SJSA1 (cell line): ENCODE measurements at regions not wholly inside any gene's neighbourhood (a gene's known extent, or its start where the extent isn't known, plus 50 kb on each side); places are given as distances from the start of the nearest gene placed in this dataset.

Experiments used
- DNase-seq, 2 experiments: peaks; one replicate each; pipeline ENCODE4 v3.0.0-alpha.2; 2015 to 2020; ENCODE audit warnings: low spot score in 2 of 2, low read depth in 1 of 2
- H3K27ac ChIP-seq: fragments of 250-450 bp; sonication (Bioruptor Pico); 2 replicates; pipeline ENCODE4 v1.5.1; 2020; ENCODE audit warnings: mild to moderate bottlenecking, moderate library complexity
- H3K27me3 ChIP-seq: fragments of 250-450 bp; sonication (Bioruptor Pico); replicated peaks from 2 replicates; pipeline ENCODE4 v1.5.1; 2020; ENCODE audit warnings: mild to moderate bottlenecking, moderate library complexity
- H3K36me3 ChIP-seq: fragments of 250-450 bp; sonication (Bioruptor Pico); 2 replicates; pipeline ENCODE4 v1.5.1; 2020; ENCODE audit warnings: mild to moderate bottlenecking
- H3K4me1 ChIP-seq: fragments of 250-450 bp; sonication (Bioruptor Pico); replicated peaks from 2 replicates; pipeline ENCODE4 v1.6.1; 2021; ENCODE audit warnings: mild to moderate bottlenecking
- H3K4me3 ChIP-seq: fragments of 250-450 bp; sonication (Bioruptor Pico); 2 replicates; pipeline ENCODE4 v1.5.1; 2020; ENCODE audit warnings: mild to moderate bottlenecking
- H3K9me3 ChIP-seq: fragments of 250-450 bp; sonication (Bioruptor Pico); replicated peaks from 2 replicates; pipeline ENCODE4 v1.5.1; 2020; ENCODE audit warnings: mild to moderate bottlenecking

DNA sequence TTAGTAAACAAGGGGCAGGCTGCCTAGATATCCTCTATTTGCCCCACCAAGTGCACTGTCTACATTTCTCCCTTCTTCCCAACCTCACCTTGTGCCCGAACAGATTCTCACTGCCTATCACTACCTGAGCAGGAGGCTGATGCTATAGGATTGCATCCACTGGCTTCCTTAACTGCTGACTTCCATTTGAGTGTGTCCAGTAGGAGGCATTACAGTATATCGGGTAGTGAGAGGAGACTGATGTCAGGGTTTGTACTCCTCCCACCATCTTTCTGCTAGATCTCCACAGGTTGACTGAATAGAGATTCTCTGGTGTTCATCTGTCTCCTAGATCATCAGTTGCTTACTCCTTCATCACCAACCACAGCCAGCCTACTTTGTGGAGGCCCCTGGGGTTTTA lies 796.3 kb downstream of the LRRIQ3 start:
- H3K27ac ChIP-seq: no peak overlapping the region
- no peaks in the 10 kb centered on the region for H3K36me3 ChIP-seq
- no peak for DNase-seq
- peaks cover 6% of the 10 kb centered on the region for H3K9me3 ChIP-seq
- no peaks in the 10 kb centered on the region for H3K27me3 ChIP-seq
- no peaks in the 10 kb centered on the region for H3K4me1 ChIP-seq
- H3K4me3 ChIP-seq: no peak overlapping the region

DNA sequence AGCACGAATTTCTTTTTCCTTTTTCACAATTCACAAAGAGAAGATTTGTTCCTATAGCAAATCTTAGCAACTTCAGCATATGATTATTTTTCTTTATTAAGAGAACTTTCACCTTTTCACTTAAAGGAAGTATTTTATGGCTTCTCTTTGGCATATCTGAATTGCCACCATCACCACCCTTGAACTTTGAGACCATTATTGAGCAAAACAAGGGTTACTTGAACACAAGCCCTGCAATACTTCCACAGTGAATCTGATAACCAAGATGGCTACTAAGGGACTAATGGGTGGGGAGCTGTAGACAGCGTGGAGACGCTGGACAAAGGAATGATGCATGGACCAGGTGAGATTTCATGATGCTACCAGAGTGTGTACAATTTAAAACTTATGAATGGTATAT lies 815.0 kb downstream of the LRRIQ3 start:
- no peaks in the 10 kb centered on the region for H3K27me3 ChIP-seq
- no peaks in the 10 kb centered on the region for H3K36me3 ChIP-seq
- H3K4me1 ChIP-seq: no peaks in the 10 kb centered on the region
- no peak for DNase-seq
- H3K27ac ChIP-seq: no peak overlapping the region
- H3K9me3 ChIP-seq: no peaks in the 10 kb centered on the region
- no peak overlapping the region for H3K4me3 ChIP-seq

DNA sequence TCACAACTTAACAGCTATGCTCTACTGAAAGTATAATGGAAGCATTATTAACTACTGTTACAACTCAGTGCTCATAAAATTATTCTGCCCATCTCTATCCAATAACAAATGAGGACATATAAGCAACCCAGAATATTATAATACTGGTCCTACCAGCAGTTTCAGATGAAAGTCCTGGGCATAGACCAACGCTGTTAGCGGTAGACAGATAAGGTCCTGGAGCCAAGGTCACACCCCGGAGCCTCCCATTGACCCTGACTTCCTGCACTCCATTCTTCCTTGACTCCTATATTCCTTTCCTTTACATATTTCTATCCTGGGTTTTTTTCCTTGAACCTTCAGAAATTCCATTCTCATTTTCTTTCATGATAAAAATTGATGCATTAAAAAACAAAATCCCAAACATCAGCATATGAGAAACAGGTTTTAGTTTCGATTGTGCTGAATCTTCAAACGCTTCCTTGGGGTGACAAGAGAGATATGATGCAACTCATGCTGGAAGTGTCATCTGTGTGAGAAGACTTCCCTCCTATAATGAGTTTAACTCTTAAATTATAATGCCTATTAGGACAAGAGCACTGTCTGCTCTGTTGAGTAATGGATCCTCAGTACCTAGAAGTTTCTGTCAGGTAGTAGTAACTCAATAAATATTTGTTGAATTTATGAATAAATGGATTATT lies 831.1 kb downstream of the LRRIQ3 start:
- H3K4me1 ChIP-seq: no peaks in the 10 kb centered on the region

DNA sequence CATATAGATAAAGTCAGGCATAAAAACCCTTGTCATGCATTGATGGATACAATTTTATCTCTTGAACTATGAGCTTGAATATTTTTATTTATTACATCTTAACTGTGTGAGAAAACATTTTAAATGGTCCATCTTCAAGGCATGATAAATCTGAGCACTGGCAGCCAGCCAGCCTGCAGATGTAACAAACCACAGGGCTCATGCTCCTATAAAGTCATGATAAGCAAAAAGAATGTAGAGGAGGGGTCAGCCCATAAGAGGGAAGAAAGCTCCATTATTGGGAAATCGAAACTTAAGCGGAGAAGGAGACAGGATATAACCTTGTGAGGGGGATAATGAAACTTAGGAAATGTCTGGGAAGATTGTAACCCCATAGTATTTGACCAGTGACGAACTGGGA lies 839.0 kb downstream of the LRRIQ3 start:
- Histone ChIP-seq H3K27me3 (no peaks in the 10 kb centered on the region), H3K4me3 (no peak overlapping the region), H3K36me3 (no peaks in the 10 kb centered on the region), H3K27ac (no peak overlapping the region), H3K9me3 (no peaks in the 10 kb centered on the region), H3K4me1 (no peaks in the 10 kb centered on the region)
- no peak for DNase-seq

More for the DNA sequence above, 831.1 kb downstream of the LRRIQ3 start:
- no peak overlapping the region for H3K4me3 ChIP-seq
- no peaks in the 10 kb centered on the region for H3K36me3 ChIP-seq
- H3K27me3 ChIP-seq: no peaks in the 10 kb centered on the region
- H3K9me3 ChIP-seq: no peaks in the 10 kb centered on the region
- H3K27ac ChIP-seq: no peak overlapping the region
- no peak for DNase-seq

DNA sequence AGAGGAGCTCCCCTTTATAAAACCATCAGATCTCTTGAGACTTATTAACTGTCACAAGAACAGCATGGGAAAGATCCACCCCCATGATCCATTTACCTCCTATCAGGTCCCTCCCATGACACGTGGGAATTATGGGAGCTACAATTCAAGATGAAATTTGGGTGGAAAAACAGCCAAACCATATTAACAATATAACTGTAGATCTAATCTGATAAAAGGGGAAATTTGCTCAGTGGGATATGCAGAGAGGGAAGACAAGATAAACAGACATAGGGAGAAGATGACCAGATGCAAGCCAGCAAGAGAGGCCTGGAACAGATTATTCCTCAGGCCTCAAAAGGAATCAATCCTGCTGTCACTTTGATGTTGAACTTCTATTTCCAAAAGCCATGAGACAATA lies 841.5 kb downstream of the LRRIQ3 start:
- no peak overlapping the region for H3K4me3 ChIP-seq
- H3K4me1 ChIP-seq: no peaks in the 10 kb centered on the region
- no peaks in the 10 kb centered on the region for H3K27me3 ChIP-seq
- no peak for DNase-seq
- no peaks in the 10 kb centered on the region for H3K9me3 ChIP-seq
- H3K36me3 ChIP-seq: no peaks in the 10 kb centered on the region
- no peak overlapping the region for H3K27ac ChIP-seq

DNA sequence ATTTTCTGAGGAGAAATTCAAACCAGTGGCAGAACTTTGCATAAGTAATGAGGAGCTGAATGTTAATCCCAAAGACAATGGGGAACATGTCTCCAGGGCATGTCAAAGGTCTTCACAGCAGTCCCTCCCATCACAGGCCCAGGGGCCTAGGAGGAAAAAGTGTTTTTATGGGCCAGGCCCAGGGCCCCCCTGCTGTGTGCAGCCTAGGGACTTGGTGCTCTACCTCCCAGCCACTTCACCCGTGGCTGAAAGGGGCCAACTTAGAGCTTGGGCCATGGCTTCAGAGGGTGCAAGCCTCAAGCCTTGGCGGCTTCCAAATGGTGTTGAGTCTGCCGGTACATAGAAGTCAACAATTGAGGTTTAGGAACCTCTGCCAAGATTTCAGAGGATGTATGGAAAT lies 854.0 kb downstream of the LRRIQ3 start:
- H3K36me3 ChIP-seq: no peaks in the 10 kb centered on the region
- H3K4me3 ChIP-seq: no peak overlapping the region
- H3K9me3 ChIP-seq: no peaks in the 10 kb centered on the region
- no peaks in the 10 kb centered on the region; the same call in 1 of the 2 replicates for H3K27me3 ChIP-seq
- no peak for DNase-seq
- H3K27ac ChIP-seq: no peak overlapping the region
- no peaks in the 10 kb centered on the region for H3K4me1 ChIP-seq

DNA sequence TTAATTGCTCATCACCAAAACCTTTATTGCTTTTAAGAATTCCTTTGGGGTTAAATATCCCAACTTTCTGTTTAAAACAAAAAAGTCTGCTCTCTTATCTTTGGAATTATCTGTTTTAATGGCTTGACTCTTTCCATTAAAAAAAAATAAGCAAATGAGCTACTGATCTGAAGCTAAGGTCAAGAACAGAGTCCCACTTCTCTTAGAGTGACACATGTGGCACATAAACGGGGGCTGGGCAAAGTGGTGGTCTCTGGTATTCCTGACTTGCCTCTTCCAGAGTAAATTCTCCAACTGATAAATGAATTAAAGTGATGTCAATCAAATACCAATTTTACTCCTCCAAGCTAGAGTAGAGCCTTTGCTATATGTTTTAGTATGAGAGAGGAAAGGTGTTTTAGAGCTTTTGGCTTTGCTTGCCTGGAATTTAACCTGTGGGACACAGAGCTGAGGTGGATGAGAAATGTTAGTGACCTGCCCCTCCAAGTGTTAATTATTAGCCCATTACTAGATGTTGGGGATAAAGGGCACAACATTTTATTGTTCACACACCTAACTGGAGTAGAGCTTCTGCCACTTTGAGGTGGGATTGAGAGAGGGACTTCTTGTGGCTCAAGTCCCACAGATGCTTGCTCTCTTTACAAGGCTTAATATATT lies 864.0 kb downstream of the LRRIQ3 start:
- no peaks in the 10 kb centered on the region for H3K4me1 ChIP-seq
- no peaks in the 10 kb centered on the region for H3K27me3 ChIP-seq
- no peak overlapping the region for H3K4me3 ChIP-seq
- H3K36me3 ChIP-seq: no peaks in the 10 kb centered on the region
- no peak for DNase-seq
- no peak overlapping the region for H3K27ac ChIP-seq
- H3K9me3 ChIP-seq: no peaks in the 10 kb centered on the region

DNA sequence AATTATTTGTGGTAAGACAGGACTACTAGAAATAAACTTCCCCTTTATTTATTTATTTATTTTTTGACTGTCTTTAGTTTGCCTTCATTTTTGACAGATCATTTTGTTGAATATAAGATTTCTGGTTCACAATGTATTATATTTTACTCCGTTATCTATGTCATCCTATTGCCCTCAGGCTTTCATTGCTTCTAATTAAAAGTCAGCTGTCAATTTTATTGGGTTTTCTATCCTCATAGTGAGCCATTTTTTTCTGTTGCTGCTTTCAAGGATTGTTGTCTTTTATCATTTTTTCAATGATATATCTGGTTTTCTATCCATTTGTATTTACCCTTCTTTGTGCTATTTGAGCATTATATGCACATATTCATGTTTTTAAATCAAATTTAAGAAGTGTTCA lies 866.2 kb downstream of the LRRIQ3 start:
- H3K27me3 ChIP-seq: no peaks in the 10 kb centered on the region
- DNase-seq: no peak
- H3K27ac ChIP-seq: no peak overlapping the region
- no peak overlapping the region for H3K4me3 ChIP-seq
- H3K9me3 ChIP-seq: no peaks in the 10 kb centered on the region
- no peaks in the 10 kb centered on the region for H3K36me3 ChIP-seq
- H3K4me1 ChIP-seq: no peaks in the 10 kb centered on the region

DNA sequence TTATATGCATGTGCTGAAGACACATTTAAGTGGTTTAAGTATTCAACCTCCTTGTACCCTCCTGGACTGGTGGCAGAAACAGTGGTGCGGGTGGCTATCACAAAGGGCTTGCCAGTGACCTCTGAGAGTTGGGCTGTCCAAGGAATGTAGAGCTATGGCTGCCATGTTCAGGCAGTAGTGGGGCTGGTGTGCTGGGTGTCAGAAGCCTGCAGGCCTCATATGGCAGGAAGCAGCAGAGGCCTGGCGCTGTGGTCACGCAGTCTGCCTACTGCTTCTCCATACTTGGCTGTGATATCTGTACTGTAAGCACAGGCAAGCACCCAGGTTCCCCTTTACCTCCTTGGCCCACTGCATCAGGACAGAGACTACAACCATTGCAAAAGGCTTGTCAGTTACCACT lies 870.0 kb downstream of the LRRIQ3 start:
- H3K36me3 ChIP-seq: no peaks in the 10 kb centered on the region
- no peak overlapping the region for H3K27ac ChIP-seq
- DNase-seq: no peak
- H3K4me3 ChIP-seq: no peak overlapping the region
- 0 out of 2 replicates have a peak, but pooled peaks cover 2% of the 10 kb centered on the region for H3K9me3 ChIP-seq
- H3K27me3 ChIP-seq: no peaks in the 10 kb centered on the region
- H3K4me1 ChIP-seq: no peaks in the 10 kb centered on the region

DNA sequence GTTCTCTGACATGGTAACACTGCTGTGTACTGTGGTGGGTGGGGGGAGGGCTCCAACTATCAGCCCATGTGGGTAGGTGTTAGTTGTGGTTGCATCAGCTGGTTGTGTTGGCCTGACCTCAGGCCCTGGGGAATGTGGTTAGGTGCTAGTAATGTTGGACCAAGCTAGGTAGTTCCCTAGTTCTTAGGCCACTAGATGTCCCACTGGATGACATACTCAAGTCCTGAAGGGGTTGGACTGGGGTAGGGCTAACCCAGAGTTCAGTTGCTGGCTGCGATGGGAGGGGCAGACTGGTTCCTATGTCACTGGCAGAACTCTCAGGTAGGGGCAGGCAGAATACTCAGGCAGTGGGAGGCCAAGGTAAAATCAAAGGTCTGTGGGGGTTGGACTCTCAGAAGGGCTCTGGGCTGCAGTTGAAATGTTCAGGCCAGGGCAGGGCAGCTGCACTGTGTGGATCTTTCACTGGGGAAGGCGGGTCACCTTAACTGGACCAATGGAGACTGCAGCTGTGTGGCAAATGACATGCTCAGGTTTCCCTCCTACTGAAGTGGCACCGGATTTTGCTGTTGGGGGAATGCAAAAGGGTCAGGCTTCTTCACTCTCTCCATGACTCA lies 870.7 kb downstream of the LRRIQ3 start:
- Histone ChIP-seq H3K4me3 (no peak overlapping the region), H3K4me1 (no peaks in the 10 kb centered on the region), H3K27ac (no peak overlapping the region), H3K9me3 (0 out of 2 replicates have a peak, but pooled peaks cover 2% of the 10 kb centered on the region), H3K27me3 (no peaks in the 10 kb centered on the region), H3K36me3 (no peaks in the 10 kb centered on the region)
- no peak for DNase-seq

DNA sequence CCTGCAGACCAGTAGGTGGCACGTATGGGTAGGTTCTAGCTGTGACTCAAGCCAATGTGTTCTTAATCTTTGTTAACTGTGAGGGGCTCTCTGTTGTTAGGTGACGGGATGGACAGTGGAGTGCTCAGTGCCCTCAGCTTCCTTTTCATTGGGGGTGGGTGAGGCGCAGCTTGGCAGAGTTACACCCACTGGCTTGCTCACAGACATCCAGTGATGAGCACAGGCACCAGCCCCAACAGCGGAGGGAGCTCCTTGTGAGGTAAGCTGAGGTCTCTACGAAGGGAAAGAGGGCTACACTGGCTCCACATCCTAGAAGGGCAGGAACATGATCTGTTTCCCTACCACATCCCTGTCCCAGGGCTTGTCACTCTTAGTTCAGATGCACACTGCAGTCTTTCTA lies 871.3 kb downstream of the LRRIQ3 start:
- DNase-seq: no peak
- H3K4me3 ChIP-seq: no peak overlapping the region

DNA sequence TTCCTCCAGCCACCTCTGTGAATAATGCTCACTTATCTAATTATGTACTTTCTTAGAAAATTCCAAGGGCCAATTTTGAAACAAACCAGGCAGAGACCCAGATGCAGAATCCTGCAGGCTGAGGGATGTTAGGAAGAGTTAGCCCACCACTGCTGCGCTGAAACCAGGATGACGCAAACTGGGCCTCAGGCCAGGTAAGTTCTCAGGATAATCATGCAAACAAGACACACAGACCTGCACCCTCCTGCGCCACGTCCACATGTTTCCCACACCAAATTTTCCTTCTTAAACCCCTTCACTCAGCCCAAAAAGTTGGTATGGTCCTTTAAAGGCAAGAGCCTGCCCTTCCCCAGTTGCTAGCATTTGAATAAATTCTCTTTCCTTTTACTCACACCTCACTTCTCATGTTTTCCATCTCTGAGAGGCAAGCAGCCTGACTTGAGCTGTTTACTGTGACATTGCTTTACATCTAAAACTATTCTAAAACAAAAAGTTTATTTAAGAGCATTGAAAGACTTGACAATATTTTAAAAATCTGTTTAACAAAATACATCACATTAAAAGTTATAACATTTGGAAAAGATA lies 887.1 kb downstream of the LRRIQ3 start:
- Histone ChIP-seq H3K36me3 (no peaks in the 10 kb centered on the region), H3K4me1 (no peaks in the 10 kb centered on the region), H3K27me3 (no peaks in the 10 kb centered on the region), H3K4me3 (no peak overlapping the region), H3K27ac (no peak overlapping the region), H3K9me3 (no peaks in the 10 kb centered on the region)
- no peak for DNase-seq

More for the DNA sequence above, 871.3 kb downstream of the LRRIQ3 start:
- Histone ChIP-seq H3K4me1 (no peaks in the 10 kb centered on the region), H3K27me3 (no peaks in the 10 kb centered on the region), H3K36me3 (no peaks in the 10 kb centered on the region), H3K27ac (no peak overlapping the region), H3K9me3 (0 out of 2 replicates have a peak, but pooled peaks cover 2% of the 10 kb centered on the region)

DNA sequence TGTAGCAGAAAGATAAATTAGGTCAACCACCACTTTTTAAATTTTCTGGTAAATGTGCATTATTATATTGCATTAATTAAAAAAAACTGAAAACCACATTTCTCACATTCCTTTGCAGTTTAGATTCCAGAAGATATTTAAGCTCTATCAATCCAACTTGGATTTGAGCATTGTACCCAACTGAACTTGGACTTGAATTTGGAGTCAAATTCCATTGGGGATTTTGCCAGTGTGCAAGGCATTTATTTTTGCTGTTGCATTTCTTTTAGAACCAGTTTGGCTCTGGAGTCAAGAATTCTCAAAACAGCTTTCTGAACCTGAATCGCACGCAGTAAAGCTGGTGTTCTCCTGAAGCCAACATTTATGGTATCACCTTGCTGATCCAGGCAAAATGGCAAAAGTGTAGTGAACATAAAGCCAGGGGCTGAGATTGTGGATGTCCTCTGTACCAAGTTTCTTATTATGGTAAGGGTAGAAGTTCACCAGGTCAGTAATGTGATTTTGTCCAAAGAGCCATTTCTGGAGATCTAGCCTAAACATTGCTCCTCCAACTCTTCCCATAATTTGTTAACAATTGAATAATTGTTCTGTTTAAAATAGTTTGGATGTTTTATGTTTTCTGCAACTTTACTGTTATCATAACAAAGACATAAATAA lies 890.9 kb downstream of the LRRIQ3 start:
- Histone ChIP-seq H3K27ac (no peak overlapping the region), H3K9me3 (no peaks in the 10 kb centered on the region), H3K36me3 (no peaks in the 10 kb centered on the region), H3K27me3 (no peaks in the 10 kb centered on the region), H3K4me1 (no peaks in the 10 kb centered on the region), H3K4me3 (no peak overlapping the region)
- no peak for DNase-seq

DNA sequence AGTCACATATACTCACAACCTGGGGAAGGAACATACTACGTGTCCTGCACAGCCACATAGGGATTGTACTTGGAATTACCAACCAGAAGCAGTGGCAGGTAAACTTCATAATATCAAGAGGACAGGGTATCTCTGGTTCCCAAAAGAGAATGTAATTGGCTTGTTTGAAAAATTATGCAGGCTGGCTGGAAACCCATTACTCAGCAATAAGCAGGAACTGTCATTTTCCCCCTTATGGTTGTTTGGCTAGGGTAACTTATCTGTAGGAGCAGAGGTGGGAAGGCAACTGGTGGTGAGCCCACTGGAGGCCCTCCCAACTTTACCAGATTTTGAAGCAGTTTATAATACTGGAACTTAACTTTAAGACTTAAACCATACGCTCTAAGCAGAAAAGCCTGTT lies 924.1 kb downstream of the LRRIQ3 start:
- H3K9me3 ChIP-seq: peaks cover 3% of the 10 kb centered on the region
- H3K4me3 ChIP-seq: no peak overlapping the region
- no peak overlapping the region for H3K27ac ChIP-seq
- no peaks in the 10 kb centered on the region for H3K36me3 ChIP-seq
- H3K4me1 ChIP-seq: no peaks in the 10 kb centered on the region
- no peaks in the 10 kb centered on the region for H3K27me3 ChIP-seq
- DNase-seq: no peak
